ENCODE measurements at regions not wholly inside any gene's neighbourhood (a gene's known extent, or its start where the extent isn't known, plus 50 kb on each side); places are given as distances from the start of the nearest gene placed in this dataset.

DNA sequence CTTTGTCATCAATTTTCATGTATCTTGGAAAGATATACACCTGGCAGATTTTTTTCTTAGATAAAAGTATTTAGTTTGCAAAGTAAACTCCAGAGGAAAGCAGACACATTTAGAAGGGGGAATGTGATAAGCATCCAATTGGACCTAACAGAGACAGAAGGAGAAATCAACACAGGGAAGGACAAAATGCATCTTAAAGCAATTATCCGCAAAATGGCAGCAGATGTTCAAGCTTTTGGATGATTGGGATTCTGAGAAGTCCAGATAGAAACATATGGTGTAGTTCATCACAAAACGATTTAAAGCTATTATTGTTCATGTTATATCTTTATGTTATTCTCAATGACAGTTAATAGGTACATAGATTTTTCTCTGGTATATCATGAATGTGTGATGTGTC, 1153.1 kb upstream of the B3GALT2 start:
- no peak for TF ChIP-seq EZH2 (IDR thresholded peaks at IDR 0.05; ENCODE audit: borderline replicate concordance)
- no peak for TF ChIP-seq EZH2phosphoT487 (IDR thresholded peaks at IDR 0.05; ENCODE audit: low read depth, severe bottlenecking, unreplicated experiment)
- TF ChIP-seq, protein P1, sequence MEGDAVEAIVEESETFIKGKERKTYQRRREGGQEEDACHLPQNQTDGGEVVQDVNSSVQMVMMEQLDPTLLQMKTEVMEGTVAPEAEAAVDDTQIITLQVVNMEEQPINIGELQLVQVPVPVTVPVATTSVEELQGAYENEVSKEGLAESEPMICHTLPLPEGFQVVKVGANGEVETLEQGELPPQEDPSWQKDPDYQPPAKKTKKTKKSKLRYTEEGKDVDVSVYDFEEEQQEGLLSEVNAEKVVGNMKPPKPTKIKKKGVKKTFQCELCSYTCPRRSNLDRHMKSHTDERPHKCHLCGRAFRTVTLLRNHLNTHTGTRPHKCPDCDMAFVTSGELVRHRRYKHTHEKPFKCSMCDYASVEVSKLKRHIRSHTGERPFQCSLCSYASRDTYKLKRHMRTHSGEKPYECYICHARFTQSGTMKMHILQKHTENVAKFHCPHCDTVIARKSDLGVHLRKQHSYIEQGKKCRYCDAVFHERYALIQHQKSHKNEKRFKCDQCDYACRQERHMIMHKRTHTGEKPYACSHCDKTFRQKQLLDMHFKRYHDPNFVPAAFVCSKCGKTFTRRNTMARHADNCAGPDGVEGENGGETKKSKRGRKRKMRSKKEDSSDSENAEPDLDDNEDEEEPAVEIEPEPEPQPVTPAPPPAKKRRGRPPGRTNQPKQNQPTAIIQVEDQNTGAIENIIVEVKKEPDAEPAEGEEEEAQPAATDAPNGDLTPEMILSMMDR (IDR thresholded peaks at IDR 0.05; ENCODE audit: poor library complexity): no peak
- no peaks in the 10 kb centered on the region for H3K9me3 ChIP-seq (ENCODE audit: low read depth)
- no peaks in the 10 kb centered on the region for H4K20me1 ChIP-seq (ENCODE audit: insufficient read depth, poor library complexity, severe bottlenecking)
- H3K36me3 ChIP-seq (replicated peaks; ENCODE audit: insufficient read depth, low read depth): no peaks in the 10 kb centered on the region
- H3K27me3 ChIP-seq: no peaks in the 10 kb centered on the region
- no peaks in the 10 kb centered on the region for H3K79me2 ChIP-seq
- no peak overlapping the region for H3K4me2 ChIP-seq
- no peak for DNase-seq (ENCODE audit: low spot score)
- no peaks in the 10 kb centered on the region for H3K4me1 ChIP-seq (ENCODE audit: insufficient read depth)
- no peak overlapping the region for H3K4me3 ChIP-seq
- 86% methylated on average over 2 of the region's 2 CpGs for WGBS (ENCODE audit: low lambda C conversion rate, missing lambda C conversion rate)
- H2AFZ ChIP-seq: no peak overlapping the region
- no peak overlapping the region for H3K27ac ChIP-seq
- H3K9me2 ChIP-seq (replicated peaks; ENCODE audit: insufficient read depth): no peaks in the 10 kb centered on the region

DNA sequence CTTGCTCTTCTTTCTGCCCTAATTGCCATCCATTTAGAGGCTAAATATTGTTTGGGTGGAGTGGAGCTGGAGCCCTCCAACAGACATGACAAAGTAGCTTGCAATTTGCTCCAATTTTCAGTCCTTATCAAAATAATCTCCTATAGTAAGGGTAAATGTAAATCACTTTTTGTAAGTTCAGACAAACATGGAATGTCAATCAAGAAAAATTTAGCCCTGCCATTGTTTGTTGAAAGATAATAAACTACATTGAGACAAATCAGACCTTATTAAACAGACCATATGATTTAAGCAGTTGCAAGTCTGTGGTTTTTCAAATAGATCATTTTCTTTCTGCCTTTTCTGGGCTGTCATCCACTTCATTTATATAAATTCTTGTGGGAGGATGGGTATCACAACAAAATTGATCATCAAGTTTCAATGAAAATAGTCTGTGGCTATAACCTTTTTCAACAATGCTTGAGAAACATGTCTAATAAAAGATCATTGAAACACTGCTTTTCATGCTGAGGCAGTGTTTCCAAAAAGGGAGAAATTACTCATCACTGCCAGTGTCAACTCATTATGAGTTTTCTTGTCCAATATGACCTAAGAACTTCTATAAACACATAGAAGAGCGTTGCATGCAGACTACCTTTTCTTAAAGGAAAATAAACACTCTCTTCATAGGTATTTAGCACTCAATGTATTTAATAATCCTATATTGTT, 1152.0 kb upstream of the B3GALT2 start:
- Histone ChIP-seq H3K27ac (no peak overlapping the region), H3K9me2 (replicated peaks; ENCODE audit: insufficient read depth) (no peaks in the 10 kb centered on the region), H3K4me3 (no peak overlapping the region), H3K4me2 (no peak overlapping the region), H3K79me2 (no peaks in the 10 kb centered on the region), H2AFZ (no peak overlapping the region), H3K36me3 (replicated peaks; ENCODE audit: insufficient read depth, low read depth) (no peaks in the 10 kb centered on the region), H3K4me1 (ENCODE audit: insufficient read depth) (no peaks in the 10 kb centered on the region), H3K27me3 (no peaks in the 10 kb centered on the region), H4K20me1 (ENCODE audit: insufficient read depth, poor library complexity, severe bottlenecking) (no peaks in the 10 kb centered on the region), H3K9me3 (ENCODE audit: low read depth) (no peaks in the 10 kb centered on the region)
- TF ChIP-seq EZH2 (IDR thresholded peaks at IDR 0.05; ENCODE audit: borderline replicate concordance) (no peak), EZH2phosphoT487 (IDR thresholded peaks at IDR 0.05; ENCODE audit: low read depth, severe bottlenecking, unreplicated experiment) (no peak)
- TF ChIP-seq, protein P1 (IDR thresholded peaks at IDR 0.05; ENCODE audit: poor library complexity): no peak
- 69% methylated on average over 1 of the region's 1 CpG for WGBS (ENCODE audit: low lambda C conversion rate, missing lambda C conversion rate)
- DNase-seq (ENCODE audit: low spot score): no peak

DNA sequence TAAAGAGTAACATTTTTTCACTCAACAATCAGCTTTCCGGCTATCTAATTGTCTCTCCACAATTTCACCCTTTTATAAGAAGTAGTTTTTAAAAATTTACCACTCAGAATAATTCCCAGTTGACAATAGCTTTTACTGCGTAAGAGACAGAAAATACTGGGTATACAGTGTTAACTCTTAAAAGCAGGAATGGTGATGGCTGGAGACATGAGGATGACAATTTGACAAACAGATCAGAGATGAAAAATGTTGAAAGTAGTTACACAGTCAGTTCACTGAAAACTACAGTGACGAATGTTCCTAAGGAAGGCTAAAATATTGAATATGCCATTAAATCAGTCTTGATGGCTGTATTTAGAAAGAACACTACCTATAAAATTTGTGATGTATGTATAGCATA, 1146.8 kb upstream of the B3GALT2 start:
- Histone ChIP-seq H3K27ac (no peak overlapping the region), H3K4me1 (ENCODE audit: insufficient read depth) (no peaks in the 10 kb centered on the region), H4K20me1 (ENCODE audit: insufficient read depth, poor library complexity, severe bottlenecking) (no peaks in the 10 kb centered on the region), H3K4me3 (no peak overlapping the region), H3K4me2 (no peak overlapping the region), H3K36me3 (replicated peaks; ENCODE audit: insufficient read depth, low read depth) (no peaks in the 10 kb centered on the region), H3K27me3 (no peaks in the 10 kb centered on the region), H3K79me2 (no peaks in the 10 kb centered on the region), H2AFZ (no peak overlapping the region), H3K9me3 (ENCODE audit: low read depth) (no peaks in the 10 kb centered on the region), H3K9me2 (replicated peaks; ENCODE audit: insufficient read depth) (no peaks in the 10 kb centered on the region)
- WGBS (ENCODE audit: low lambda C conversion rate, missing lambda C conversion rate): 87% methylated on average over 3 of the region's 3 CpGs
- no peak for DNase-seq (ENCODE audit: low spot score)
- no peak for TF ChIP-seq EZH2 (IDR thresholded peaks at IDR 0.05; ENCODE audit: borderline replicate concordance)
- TF ChIP-seq, protein P1 (IDR thresholded peaks at IDR 0.05; ENCODE audit: poor library complexity): no peak
- no peak for TF ChIP-seq EZH2phosphoT487 (IDR thresholded peaks at IDR 0.05; ENCODE audit: low read depth, severe bottlenecking, unreplicated experiment)
